Stomach (tissue), 4 donors: ENCODE measurements at regions not wholly inside any gene's neighbourhood (a gene's known extent, or its start where the extent isn't known, plus 50 kb on each side); places are given as distances from the start of the nearest gene placed in this dataset.

Experiments
- CTCF ChIP-seq, 7 experiments: fragments of 450-650 bp in 4 of 7; fragments of 200-600 bp in 3 of 7; sonication (generic) in 3 of 7; IDR thresholded peaks; one replicate each; pipeline ENCODE4 v1.5.1; 2016 to 2019; ENCODE audit warnings: antibody characterized with exemption in 7 of 7, control low read depth in 2 of 7, mild to moderate bottlenecking in 1 of 7
- EP300 ChIP-seq: sonication (generic); formaldehyde crosslinking; IDR thresholded peaks from one replicate; pipeline ENCODE4 v1.6.1; 2017; ENCODE audit warnings: antibody characterized with exemption
- POLR2A ChIP-seq, 4 donors: fragments of 450-650 bp; IDR thresholded peaks; one replicate each; pipeline ENCODE4 v1.6.1; 2016; ENCODE audit warnings: antibody characterized with exemption in 4 of 4, control low read depth in 2 of 4, mild to moderate bottlenecking in 1 of 4, moderate library complexity in 1 of 4
- POLR2AphosphoS5 ChIP-seq, 3 donors: sonication (generic); formaldehyde crosslinking; IDR thresholded peaks; one replicate each; pipeline ENCODE4 v1.6.1; 2016; ENCODE audit warnings: antibody characterized with exemption in 3 of 3

DNA sequence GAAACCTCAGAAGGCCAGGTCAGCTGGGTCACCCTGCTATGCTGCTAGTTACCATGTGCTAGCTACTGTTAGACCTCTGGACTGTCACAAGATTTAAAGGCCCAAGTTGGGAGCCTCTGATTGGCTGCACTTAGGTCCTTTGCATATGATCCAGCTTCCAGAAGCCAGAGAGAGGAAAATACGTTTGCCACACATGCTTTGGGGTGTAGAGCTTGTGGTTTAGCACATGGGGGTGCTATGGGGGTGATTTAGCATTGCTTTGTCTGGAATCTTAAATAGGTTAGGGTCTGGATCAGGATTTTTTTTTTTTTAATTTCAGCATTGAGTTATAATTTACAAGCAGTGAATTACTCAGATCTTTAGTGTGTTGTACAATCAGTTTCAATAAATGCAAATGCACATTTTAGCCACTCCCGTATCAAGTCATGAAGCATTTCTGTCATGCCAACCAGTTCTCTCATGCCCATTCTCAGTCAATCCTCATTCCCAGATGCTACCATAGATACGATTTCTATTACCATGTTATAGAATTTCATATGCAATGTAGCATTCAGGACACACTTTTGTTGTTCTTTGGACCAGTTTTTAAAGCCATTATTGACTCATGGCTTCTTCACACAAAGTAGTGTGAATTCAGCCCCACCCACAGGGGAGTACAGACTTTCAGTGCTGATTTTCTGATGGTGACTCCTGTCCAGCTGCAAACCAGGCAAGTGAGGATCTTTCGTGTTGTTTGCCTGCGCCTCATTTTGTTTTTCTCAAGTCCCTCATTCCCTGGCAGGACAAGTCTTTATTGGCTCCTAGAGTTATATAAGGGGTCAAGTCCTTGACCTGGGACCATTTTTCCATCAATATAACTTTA lies 250.4 kb downstream of the LRRC70 start:
- TF ChIP-seq POLR2AphosphoS5 (IDR thresholded peaks at IDR 0.05) (no peak), EP300 (no peak), POLR2A (IDR thresholded peaks at IDR 0.05) (no peak), CTCF (IDR thresholded peaks at IDR 0.05) (no peak)
